A549 (cell line): ENCODE measurements at regions not wholly inside any gene's neighbourhood (a gene's known extent, or its start where the extent isn't known, plus 50 kb on each side); places are given as distances from the start of the nearest gene placed in this dataset.

Experiments
- EP300 ChIP-seq, 2 experiments: fragments of >200 bp; sonication (Bioruptor Twin); formaldehyde crosslinking; IDR thresholded peaks; 2 replicates in 1 of 2; 3 replicates in 1 of 2; pipeline ENCODE4 v1.6.1; 2016 to 2017
- FOSL2 ChIP-seq, 2 experiments: fragments of 450-650 bp in 1 of 2; fragments of >200 bp in 1 of 2; sonication (Bioruptor Twin) in 1 of 2; formaldehyde crosslinking; IDR thresholded peaks; 2 replicates each; pipeline versions ENCODE4 v1.5.0 to v1.6.1; 2016 to 2020; ENCODE audit warnings: mild to moderate bottlenecking in 1 of 2, moderate library complexity in 1 of 2
- KDM5A ChIP-seq: fragments of 200-600 bp; sonication (generic); IDR thresholded peaks from 2 replicates; pipeline ENCODE4 v1.6.1; 2016; ENCODE audit warnings: antibody characterized with exemption, mild to moderate bottlenecking
- NR3C1 ChIP-seq: fragments of >200 bp; sonication (Bioruptor Twin); formaldehyde crosslinking; IDR thresholded peaks from 3 replicates; pipeline ENCODE4 v1.6.1; 2017
- POLR2A ChIP-seq: IDR thresholded peaks from 2 replicates; pipeline ENCODE4 v1.6.1; 2012; ENCODE audit warnings: mild to moderate bottlenecking, low read length
- TF ChIP-seq, protein P1 (sequence below): fragments of 450-650 bp; IDR thresholded peaks from 2 replicates; pipeline ENCODE4 v1.6.1; 2014; ENCODE audit warnings: antibody characterized with exemption
- TF ChIP-seq, protein P2 (sequence below): fragments of >200 bp; sonication (Bioruptor Twin); formaldehyde crosslinking; IDR thresholded peaks from 3 replicates; pipeline ENCODE4 v1.5.1; 2016
- TF ChIP-seq, protein P3 (sequence below): fragments of 200-600 bp; sonication (generic); IDR thresholded peaks from 2 replicates; pipeline ENCODE4 v1.6.1; 2016; ENCODE audit warnings: antibody characterized with exemption, mild to moderate bottlenecking, moderate library complexity

DNA sequence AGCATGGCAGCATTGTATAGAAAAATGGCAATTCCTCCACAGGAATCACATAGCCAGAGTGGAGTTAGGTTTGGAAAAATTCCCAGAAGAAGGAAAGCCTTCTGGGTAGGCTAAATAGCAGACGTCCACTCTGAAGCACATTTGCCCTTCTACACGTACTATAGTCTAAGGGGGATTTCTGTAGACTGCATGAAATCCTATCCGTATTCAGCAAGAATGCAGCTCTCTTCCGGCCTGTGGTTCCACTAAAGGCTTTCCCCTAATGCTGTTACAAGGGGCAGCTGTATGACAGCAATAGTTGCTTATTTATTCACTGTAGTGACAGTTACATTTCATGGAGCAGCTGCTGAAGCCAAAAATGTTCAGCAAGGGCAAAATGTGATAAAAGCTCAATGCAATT, 263.6 kb downstream of the RWDD3 start:
- TF ChIP-seq, protein P1, sequence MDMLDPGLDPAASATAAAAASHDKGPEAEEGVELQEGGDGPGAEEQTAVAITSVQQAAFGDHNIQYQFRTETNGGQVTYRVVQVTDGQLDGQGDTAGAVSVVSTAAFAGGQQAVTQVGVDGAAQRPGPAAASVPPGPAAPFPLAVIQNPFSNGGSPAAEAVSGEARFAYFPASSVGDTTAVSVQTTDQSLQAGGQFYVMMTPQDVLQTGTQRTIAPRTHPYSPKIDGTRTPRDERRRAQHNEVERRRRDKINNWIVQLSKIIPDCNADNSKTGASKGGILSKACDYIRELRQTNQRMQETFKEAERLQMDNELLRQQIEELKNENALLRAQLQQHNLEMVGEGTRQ: no peak
- no peak for TF ChIP-seq KDM5A
- no peak for TF ChIP-seq EP300 (IDR thresholded peaks at IDR 0.05)
- no peak for TF ChIP-seq FOSL2 (IDR thresholded peaks at IDR 0.05)
- no peak for TF ChIP-seq FOSL2 (CRISPR knock-in tag; IDR thresholded peaks at IDR 0.05)
- TF ChIP-seq, protein P2, sequence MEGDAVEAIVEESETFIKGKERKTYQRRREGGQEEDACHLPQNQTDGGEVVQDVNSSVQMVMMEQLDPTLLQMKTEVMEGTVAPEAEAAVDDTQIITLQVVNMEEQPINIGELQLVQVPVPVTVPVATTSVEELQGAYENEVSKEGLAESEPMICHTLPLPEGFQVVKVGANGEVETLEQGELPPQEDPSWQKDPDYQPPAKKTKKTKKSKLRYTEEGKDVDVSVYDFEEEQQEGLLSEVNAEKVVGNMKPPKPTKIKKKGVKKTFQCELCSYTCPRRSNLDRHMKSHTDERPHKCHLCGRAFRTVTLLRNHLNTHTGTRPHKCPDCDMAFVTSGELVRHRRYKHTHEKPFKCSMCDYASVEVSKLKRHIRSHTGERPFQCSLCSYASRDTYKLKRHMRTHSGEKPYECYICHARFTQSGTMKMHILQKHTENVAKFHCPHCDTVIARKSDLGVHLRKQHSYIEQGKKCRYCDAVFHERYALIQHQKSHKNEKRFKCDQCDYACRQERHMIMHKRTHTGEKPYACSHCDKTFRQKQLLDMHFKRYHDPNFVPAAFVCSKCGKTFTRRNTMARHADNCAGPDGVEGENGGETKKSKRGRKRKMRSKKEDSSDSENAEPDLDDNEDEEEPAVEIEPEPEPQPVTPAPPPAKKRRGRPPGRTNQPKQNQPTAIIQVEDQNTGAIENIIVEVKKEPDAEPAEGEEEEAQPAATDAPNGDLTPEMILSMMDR: no peak
- no peak for TF ChIP-seq POLR2A
- TF ChIP-seq, protein P3, sequence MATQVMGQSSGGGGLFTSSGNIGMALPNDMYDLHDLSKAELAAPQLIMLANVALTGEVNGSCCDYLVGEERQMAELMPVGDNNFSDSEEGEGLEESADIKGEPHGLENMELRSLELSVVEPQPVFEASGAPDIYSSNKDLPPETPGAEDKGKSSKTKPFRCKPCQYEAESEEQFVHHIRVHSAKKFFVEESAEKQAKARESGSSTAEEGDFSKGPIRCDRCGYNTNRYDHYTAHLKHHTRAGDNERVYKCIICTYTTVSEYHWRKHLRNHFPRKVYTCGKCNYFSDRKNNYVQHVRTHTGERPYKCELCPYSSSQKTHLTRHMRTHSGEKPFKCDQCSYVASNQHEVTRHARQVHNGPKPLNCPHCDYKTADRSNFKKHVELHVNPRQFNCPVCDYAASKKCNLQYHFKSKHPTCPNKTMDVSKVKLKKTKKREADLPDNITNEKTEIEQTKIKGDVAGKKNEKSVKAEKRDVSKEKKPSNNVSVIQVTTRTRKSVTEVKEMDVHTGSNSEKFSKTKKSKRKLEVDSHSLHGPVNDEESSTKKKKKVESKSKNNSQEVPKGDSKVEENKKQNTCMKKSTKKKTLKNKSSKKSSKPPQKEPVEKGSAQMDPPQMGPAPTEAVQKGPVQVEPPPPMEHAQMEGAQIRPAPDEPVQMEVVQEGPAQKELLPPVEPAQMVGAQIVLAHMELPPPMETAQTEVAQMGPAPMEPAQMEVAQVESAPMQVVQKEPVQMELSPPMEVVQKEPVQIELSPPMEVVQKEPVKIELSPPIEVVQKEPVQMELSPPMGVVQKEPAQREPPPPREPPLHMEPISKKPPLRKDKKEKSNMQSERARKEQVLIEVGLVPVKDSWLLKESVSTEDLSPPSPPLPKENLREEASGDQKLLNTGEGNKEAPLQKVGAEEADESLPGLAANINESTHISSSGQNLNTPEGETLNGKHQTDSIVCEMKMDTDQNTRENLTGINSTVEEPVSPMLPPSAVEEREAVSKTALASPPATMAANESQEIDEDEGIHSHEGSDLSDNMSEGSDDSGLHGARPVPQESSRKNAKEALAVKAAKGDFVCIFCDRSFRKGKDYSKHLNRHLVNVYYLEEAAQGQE: no peak
- TF ChIP-seq NR3C1: no peak
